ENCODE measurements at regions not wholly inside any gene's neighbourhood (a gene's known extent, or its start where the extent isn't known, plus 50 kb on each side); places are given as distances from the start of the nearest gene placed in this dataset.

DNA sequence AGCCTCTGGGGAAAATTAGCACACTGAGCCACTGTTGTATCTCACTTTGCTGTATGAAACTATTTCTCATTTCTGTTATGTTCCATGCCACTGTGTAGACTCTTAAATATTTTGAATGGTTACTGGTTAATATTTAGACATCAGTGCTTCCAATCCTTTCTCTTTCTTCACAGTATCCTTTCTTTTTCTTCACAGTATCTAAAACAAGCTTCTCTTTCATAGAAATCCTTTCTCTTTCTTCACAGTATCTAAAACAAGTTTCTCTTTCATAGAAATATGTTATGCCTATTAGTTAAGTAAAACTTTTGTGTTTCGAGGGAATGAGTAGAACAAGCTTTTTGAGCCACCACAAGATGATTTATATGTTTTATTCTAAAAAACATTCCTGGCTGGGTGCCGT, 326.8 kb upstream of the KLF12 start:
- no peak for TF ChIP-seq CREB1 (IDR thresholded peaks at IDR 0.05; ENCODE audit: low read depth)
- no peak for TF ChIP-seq POLR2AphosphoS5 (IDR thresholded peaks at IDR 0.05; ENCODE audit: low read length)
- no peak for TF ChIP-seq STAT1 (conservative IDR thresholded peaks at IDR 0.05)
- no peak for TF ChIP-seq CBX3 (IDR thresholded peaks at IDR 0.05; ENCODE audit: borderline replicate concordance, low read depth)
